ENCODE measurements at regions not wholly inside any gene's neighbourhood (a gene's known extent, or its start where the extent isn't known, plus 50 kb on each side); places are given as distances from the start of the nearest gene placed in this dataset.

DNA sequence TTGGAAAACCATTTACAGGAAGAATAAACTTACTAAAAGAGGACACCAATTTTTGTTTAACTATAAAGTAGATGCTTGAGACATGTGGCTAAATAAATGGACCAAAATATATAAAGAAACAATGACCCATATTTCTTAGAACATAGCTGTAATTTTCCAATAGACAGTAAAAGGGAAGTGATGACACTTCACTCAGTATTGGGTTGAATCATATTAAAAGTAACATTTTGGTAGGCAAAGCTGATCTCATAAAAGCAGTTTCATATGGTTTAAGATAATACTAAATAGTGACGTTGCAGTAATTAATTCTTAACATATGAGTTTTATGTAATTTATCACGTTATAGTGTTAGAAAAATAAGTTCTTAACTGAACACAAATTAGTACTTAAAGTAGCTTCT is 308.9 kb upstream of the RUNX1 start:
- Histone ChIP-seq H3K27ac (no peak overlapping the region), H3K4me3 (no peak overlapping the region)
- DNase-seq (ENCODE audit: low spot score) = no peak
- TF ChIP-seq, protein P1, sequence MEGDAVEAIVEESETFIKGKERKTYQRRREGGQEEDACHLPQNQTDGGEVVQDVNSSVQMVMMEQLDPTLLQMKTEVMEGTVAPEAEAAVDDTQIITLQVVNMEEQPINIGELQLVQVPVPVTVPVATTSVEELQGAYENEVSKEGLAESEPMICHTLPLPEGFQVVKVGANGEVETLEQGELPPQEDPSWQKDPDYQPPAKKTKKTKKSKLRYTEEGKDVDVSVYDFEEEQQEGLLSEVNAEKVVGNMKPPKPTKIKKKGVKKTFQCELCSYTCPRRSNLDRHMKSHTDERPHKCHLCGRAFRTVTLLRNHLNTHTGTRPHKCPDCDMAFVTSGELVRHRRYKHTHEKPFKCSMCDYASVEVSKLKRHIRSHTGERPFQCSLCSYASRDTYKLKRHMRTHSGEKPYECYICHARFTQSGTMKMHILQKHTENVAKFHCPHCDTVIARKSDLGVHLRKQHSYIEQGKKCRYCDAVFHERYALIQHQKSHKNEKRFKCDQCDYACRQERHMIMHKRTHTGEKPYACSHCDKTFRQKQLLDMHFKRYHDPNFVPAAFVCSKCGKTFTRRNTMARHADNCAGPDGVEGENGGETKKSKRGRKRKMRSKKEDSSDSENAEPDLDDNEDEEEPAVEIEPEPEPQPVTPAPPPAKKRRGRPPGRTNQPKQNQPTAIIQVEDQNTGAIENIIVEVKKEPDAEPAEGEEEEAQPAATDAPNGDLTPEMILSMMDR (IDR thresholded peaks at IDR 0.05) = no peak

- TF ChIP-seq, protein P1 (IDR thresholded peaks at IDR 0.05) = no peak
- Histone ChIP-seq H3K27ac (no peak overlapping the region), H3K4me3 (no peak overlapping the region)
- no peak for DNase-seq (ENCODE audit: low spot score)
Observed at GRCh38 chr21:35357041-35357780, 308.1 kb upstream of the RUNX1 start.

DNA sequence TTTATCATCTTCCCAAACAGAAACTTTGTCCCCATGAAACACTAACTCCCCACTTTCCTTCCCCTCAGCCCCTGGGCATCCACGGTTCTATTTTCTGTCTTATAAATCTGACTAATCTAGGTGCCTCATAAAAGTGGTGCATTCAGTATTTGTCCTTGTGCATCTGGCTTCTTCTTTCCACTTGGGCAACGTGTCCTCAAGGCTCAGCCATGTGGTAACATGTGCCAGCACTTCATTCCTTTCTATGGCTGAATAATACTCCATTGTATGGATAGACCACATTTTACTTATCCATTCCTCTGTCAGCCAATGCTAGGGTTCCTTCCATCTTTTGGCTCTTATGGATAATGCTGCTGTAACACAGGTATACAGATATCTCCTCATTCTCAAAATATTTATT is 305.0 kb upstream of the RUNX1 start:
- Histone ChIP-seq H3K27ac (no peak overlapping the region), H3K4me3 (no peak overlapping the region)
- TF ChIP-seq, protein P1 (IDR thresholded peaks at IDR 0.05) = no peak
- DNase-seq (ENCODE audit: low spot score) = no peak

DNA sequence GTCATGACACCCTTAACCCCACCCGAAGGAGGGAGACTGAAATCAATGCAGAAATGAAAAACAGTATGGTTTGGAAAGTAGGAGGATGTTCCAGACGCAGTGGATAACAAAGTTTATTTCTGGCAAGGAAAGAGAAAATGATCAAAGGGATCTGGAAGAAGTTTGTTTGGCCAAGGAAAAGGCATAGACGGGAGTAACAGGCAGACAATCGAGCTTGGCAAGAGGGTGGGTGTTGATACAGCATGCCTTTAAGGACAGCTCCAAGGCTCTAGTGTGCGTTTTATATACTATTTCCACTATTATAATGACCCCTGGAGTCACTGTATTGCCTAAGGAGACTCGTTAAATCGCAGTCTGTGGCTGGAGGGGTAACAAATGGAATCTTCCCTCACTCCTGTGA is 303.7 kb upstream of the RUNX1 start:
- TF ChIP-seq, protein P1 (IDR thresholded peaks at IDR 0.05) = no peak
- Histone ChIP-seq H3K4me3 (no peak overlapping the region), H3K27ac (no peak overlapping the region)
- no peak for DNase-seq (ENCODE audit: low spot score)

- TF ChIP-seq, protein P1 (IDR thresholded peaks at IDR 0.05) = no peak
- Histone ChIP-seq H3K27ac (no peak overlapping the region), H3K4me3 (no peak overlapping the region)
- no peak for DNase-seq (ENCODE audit: low spot score)
Observed at GRCh38 chr21:35352066-35352770, 303.1 kb upstream of the RUNX1 start.

GRCh38 chr21:35351434-35351833 is 302.3 kb upstream of the RUNX1 start:
- TF ChIP-seq, protein P1 (IDR thresholded peaks at IDR 0.05) = no peak
- DNase-seq (ENCODE audit: low spot score) = no peak
- H3K27ac ChIP-seq = no peak overlapping the region
- no peak overlapping the region for H3K4me3 ChIP-seq

- no peak overlapping the region for H3K27ac ChIP-seq
- H3K4me3 ChIP-seq = no peak overlapping the region
- DNase-seq (ENCODE audit: low spot score) = no peak
- TF ChIP-seq, protein P1 (IDR thresholded peaks at IDR 0.05) = no peak
Observed at GRCh38 chr21:35350965-35351364, 301.9 kb upstream of the RUNX1 start.
